ENCODE measurements at regions not wholly inside any gene's neighbourhood (a gene's known extent, or its start where the extent isn't known, plus 50 kb on each side); places are given as distances from the start of the nearest gene placed in this dataset.

DNA sequence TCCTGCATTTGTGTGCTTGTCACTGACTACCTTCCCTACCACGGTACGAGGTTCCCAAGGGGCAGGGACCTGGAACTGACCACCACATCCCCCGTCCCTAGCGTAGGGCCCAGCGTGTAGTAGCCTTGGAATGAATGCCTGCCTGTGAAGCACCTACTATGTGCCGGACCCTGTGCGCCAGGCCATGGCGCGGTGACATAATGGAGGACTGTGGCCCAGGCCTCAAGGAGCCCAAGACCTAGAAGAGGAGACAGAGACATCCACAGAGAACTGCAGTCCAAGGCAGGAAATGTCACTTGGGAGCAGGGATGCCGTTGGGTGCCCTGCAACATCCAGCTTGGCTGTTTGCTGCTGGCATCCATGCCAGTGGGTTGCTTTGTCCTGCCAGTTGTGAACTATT lies 71.9 kb upstream of the SLC6A6 start:
- TF ChIP-seq EZH2 (IDR thresholded peaks at IDR 0.05; ENCODE audit: borderline replicate concordance) (no peak), EZH2phosphoT487 (IDR thresholded peaks at IDR 0.05; ENCODE audit: low read depth, severe bottlenecking, unreplicated experiment) (no peak)
- TF ChIP-seq, protein P1, sequence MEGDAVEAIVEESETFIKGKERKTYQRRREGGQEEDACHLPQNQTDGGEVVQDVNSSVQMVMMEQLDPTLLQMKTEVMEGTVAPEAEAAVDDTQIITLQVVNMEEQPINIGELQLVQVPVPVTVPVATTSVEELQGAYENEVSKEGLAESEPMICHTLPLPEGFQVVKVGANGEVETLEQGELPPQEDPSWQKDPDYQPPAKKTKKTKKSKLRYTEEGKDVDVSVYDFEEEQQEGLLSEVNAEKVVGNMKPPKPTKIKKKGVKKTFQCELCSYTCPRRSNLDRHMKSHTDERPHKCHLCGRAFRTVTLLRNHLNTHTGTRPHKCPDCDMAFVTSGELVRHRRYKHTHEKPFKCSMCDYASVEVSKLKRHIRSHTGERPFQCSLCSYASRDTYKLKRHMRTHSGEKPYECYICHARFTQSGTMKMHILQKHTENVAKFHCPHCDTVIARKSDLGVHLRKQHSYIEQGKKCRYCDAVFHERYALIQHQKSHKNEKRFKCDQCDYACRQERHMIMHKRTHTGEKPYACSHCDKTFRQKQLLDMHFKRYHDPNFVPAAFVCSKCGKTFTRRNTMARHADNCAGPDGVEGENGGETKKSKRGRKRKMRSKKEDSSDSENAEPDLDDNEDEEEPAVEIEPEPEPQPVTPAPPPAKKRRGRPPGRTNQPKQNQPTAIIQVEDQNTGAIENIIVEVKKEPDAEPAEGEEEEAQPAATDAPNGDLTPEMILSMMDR (IDR thresholded peaks at IDR 0.05; ENCODE audit: poor library complexity) = no peak
